Neural cell (in vitro differentiated cells): ENCODE measurements at regions not wholly inside any gene's neighbourhood (a gene's known extent, or its start where the extent isn't known, plus 50 kb on each side); places are given as distances from the start of the nearest gene placed in this dataset.

ENCODE experiments used
- EP300 ChIP-seq: fragments of 450-650 bp; conservative IDR thresholded peaks from 2 replicates; pipeline ENCODE4 v1.6.1; 2014; ENCODE audit warnings: antibody characterized with exemption, mild to moderate bottlenecking, moderate library complexity; ENCODE audit not compliant: poor library complexity, severe bottlenecking
- EZH2 ChIP-seq: fragments of 200-600, 300-800 bp; shearing (Covaris generic), sonication (generic); IDR thresholded peaks from 2 replicates; pipeline ENCODE4 v1.6.1; 2014; ENCODE audit warnings: antibody characterized with exemption, low read length, borderline replicate concordance, mild to moderate bottlenecking; ENCODE audit not compliant: insufficient read depth, poor library complexity, severe bottlenecking
- POLR2AphosphoS5 ChIP-seq: IDR thresholded peaks from 2 replicates; pipeline ENCODE4 v1.6.1; 2012
- SMC3 ChIP-seq: fragments of 450-650 bp; conservative IDR thresholded peaks from 2 replicates; pipeline ENCODE4 v1.6.1; 2014; ENCODE audit warnings: antibody characterized with exemption, mild to moderate bottlenecking, moderate library complexity; ENCODE audit not compliant: poor library complexity
- TAF1 ChIP-seq: IDR thresholded peaks from 2 replicates; pipeline ENCODE4 v1.6.1; 2012; ENCODE audit warnings: low read depth
- TF ChIP-seq, protein P1 (sequence below): fragments of 450-650 bp; IDR thresholded peaks from 2 replicates; pipeline ENCODE4 v1.5.1; 2014; ENCODE audit warnings: antibody characterized with exemption, mild to moderate bottlenecking, moderate library complexity; ENCODE audit not compliant: poor library complexity, severe bottlenecking
- TF ChIP-seq, protein P2 (sequence below): IDR thresholded peaks from 2 replicates; pipeline ENCODE4 v1.6.1; 2012; ENCODE audit warnings: borderline replicate concordance

DNA sequence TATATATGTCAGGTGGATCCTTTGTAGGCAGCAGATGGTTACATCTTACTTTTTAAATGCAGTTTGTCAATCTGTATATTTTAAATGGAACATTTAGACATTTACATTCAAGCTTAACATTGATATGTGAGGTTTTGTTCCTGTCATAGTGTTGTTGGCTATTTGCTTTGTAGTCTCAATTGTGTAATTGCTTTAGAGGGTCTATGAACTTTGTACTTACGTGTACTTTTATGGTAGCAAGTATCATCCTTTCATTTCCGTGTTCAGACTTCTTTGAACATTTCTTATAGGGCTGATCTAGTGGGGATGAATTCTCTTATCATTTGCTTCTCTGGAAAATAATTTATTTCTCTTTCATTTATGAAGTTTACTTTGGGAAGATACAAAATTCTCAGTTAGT, 656.0 kb downstream of the OTOL1 start:
- TF ChIP-seq EP300 (no peak), TAF1 (no peak), EZH2 (no peak), SMC3 (no peak), POLR2AphosphoS5 (no peak)
- TF ChIP-seq, protein P1, sequence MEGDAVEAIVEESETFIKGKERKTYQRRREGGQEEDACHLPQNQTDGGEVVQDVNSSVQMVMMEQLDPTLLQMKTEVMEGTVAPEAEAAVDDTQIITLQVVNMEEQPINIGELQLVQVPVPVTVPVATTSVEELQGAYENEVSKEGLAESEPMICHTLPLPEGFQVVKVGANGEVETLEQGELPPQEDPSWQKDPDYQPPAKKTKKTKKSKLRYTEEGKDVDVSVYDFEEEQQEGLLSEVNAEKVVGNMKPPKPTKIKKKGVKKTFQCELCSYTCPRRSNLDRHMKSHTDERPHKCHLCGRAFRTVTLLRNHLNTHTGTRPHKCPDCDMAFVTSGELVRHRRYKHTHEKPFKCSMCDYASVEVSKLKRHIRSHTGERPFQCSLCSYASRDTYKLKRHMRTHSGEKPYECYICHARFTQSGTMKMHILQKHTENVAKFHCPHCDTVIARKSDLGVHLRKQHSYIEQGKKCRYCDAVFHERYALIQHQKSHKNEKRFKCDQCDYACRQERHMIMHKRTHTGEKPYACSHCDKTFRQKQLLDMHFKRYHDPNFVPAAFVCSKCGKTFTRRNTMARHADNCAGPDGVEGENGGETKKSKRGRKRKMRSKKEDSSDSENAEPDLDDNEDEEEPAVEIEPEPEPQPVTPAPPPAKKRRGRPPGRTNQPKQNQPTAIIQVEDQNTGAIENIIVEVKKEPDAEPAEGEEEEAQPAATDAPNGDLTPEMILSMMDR, result no peak
- TF ChIP-seq, protein P2, sequence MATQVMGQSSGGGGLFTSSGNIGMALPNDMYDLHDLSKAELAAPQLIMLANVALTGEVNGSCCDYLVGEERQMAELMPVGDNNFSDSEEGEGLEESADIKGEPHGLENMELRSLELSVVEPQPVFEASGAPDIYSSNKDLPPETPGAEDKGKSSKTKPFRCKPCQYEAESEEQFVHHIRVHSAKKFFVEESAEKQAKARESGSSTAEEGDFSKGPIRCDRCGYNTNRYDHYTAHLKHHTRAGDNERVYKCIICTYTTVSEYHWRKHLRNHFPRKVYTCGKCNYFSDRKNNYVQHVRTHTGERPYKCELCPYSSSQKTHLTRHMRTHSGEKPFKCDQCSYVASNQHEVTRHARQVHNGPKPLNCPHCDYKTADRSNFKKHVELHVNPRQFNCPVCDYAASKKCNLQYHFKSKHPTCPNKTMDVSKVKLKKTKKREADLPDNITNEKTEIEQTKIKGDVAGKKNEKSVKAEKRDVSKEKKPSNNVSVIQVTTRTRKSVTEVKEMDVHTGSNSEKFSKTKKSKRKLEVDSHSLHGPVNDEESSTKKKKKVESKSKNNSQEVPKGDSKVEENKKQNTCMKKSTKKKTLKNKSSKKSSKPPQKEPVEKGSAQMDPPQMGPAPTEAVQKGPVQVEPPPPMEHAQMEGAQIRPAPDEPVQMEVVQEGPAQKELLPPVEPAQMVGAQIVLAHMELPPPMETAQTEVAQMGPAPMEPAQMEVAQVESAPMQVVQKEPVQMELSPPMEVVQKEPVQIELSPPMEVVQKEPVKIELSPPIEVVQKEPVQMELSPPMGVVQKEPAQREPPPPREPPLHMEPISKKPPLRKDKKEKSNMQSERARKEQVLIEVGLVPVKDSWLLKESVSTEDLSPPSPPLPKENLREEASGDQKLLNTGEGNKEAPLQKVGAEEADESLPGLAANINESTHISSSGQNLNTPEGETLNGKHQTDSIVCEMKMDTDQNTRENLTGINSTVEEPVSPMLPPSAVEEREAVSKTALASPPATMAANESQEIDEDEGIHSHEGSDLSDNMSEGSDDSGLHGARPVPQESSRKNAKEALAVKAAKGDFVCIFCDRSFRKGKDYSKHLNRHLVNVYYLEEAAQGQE, result no peak
